NT2/D1 (cell line): ENCODE measurements at regions not wholly inside any gene's neighbourhood (a gene's known extent, or its start where the extent isn't known, plus 50 kb on each side); places are given as distances from the start of the nearest gene placed in this dataset.

Source experiments
- SUZ12 ChIP-seq: IDR thresholded peaks from 2 replicates; pipeline ENCODE4 v1.6.1; 2011; ENCODE audit not compliant: insufficient read length, insufficient read depth; ENCODE audit errors: extremely low read depth
- YY1 ChIP-seq: IDR thresholded peaks from 2 replicates; pipeline ENCODE4 v1.6.1; 2011; ENCODE audit not compliant: insufficient read length, insufficient read depth
- ZNF274 ChIP-seq: IDR thresholded peaks from 2 replicates; pipeline ENCODE4 v1.6.1; 2011; ENCODE audit warnings: mild to moderate bottlenecking, low read depth, low read length

DNA sequence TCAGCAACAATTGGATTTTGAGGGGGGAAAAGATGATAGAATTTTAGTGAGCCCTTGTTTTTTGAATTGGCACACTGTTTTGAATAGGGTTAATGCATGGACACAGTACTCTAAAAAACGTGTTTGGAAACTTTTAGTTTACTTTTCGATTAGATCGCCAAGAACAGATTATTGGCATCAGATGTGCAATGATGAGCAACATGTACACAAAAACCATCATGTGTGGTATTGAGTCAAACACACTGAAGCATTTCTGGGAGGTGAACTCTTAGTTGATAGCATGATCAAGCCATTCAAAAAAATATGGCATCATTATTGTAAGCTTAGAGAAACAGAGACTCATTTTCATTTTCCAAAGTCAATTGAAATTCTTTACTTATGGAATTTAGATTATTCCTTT is 329.2 kb downstream of the ADAMTS20 start:
- TF ChIP-seq YY1 (no peak), ZNF274 (no peak), SUZ12 (no peak)
